Panc1 (cell line): ENCODE measurements at regions not wholly inside any gene's neighbourhood (a gene's known extent, or its start where the extent isn't known, plus 50 kb on each side); places are given as distances from the start of the nearest gene placed in this dataset.

Source experiments
- ATAC-seq: fragments of 200-7000 bp; cut with Tn5 transposase; 2 replicates; pipeline ENCODE4 v1.9.1; 2020; ENCODE audit warnings: mild to moderate bottlenecking, moderate library complexity
- BruUV-seq: library from RNA; stranded (reverse); fragments of 400-500 nt; replicated peaks from 2 replicates; lab custom pipeline; 2021; lab: Mats Ljungman, UMichigan
- CTCF ChIA-PET: fragments of 300-600 bp; sonication (Branson Sonifier 250); formaldehyde crosslinking; loops from one replicate; lab custom pipeline; 2022; ENCODE audit warnings: antibody characterized with exemption; lab: Charles Lee
- POLR2A ChIA-PET: fragments of 300-600 bp; sonication (Branson Sonifier 250); formaldehyde crosslinking; loops from one replicate; lab custom pipeline; 2022; ENCODE audit warnings: antibody characterized with exemption; lab: Charles Lee
- DNase-seq: peaks from one replicate; pipeline ENCODE4 v3.0.0-alpha.2; 2010; ENCODE audit warnings: low read depth, low spot score
- H3K27ac ChIP-seq: 2 replicates; pipeline ENCODE4 v1.5.1; 2011; ENCODE audit warnings: mild to moderate bottlenecking, low read length, inconsistent platforms
- H3K27me3 ChIP-seq: fragments of 200-500 bp; sonication (Bioruptor generic); 2 replicates; pipeline ENCODE4 v1.6.0; 2014; ENCODE audit warnings: low read length, inconsistent platforms; ENCODE audit not compliant: control insufficient read depth, insufficient read depth
- H3K36me3 ChIP-seq: fragments of 200-500 bp; sonication (Bioruptor generic); 2 replicates; pipeline ENCODE4 v1.5.1; 2014; ENCODE audit warnings: inconsistent platforms, mild to moderate bottlenecking, low read length, moderate library complexity; ENCODE audit not compliant: control insufficient read depth, insufficient read depth
- H3K4me1 ChIP-seq: 2 replicates; pipeline ENCODE4 v1.5.1; 2011; ENCODE audit warnings: inconsistent platforms, mild to moderate bottlenecking, low read length, moderate library complexity; ENCODE audit not compliant: control insufficient read depth, insufficient read depth
- H3K4me3 ChIP-seq, 2 experiments: 2 replicates each; pipeline ENCODE4 v1.5.1; 2011 to 2012; ENCODE audit warnings: low read depth in 2 of 2, low read length in 2 of 2, mild to moderate bottlenecking in 2 of 2, inconsistent platforms in 1 of 2, moderate library complexity in 1 of 2
- H3K9me3 ChIP-seq: fragments of 200-500 bp; sonication (Bioruptor generic); 2 replicates; pipeline ENCODE4 v1.5.1; 2014; ENCODE audit warnings: low read depth, mild to moderate bottlenecking, inconsistent platforms, low read length, moderate library complexity; ENCODE audit not compliant: control insufficient read depth, insufficient read depth
- CTCF ChIP-seq: fragments of 450-650 bp; IDR thresholded peaks from 2 replicates; pipeline ENCODE4 v1.5.1; 2017; ENCODE audit warnings: mild to moderate bottlenecking
- POLR2AphosphoS5 ChIP-seq: IDR thresholded peaks from 2 replicates; pipeline ENCODE4 v1.6.1; 2012; ENCODE audit warnings: mild to moderate bottlenecking, low read depth, low read length, moderate library complexity
- REST ChIP-seq, 2 experiments: IDR thresholded peaks; 2 replicates each; pipeline ENCODE4 v1.6.1; 2011 to 2012; ENCODE audit warnings: low read depth in 2 of 2, control low read depth in 1 of 2, low read length in 1 of 2, mild to moderate bottlenecking in 1 of 2, moderate library complexity in 1 of 2; ENCODE audit not compliant: insufficient read depth in 1 of 2
- SIN3A ChIP-seq: IDR thresholded peaks from 2 replicates; pipeline ENCODE4 v1.6.1; 2012; ENCODE audit warnings: low read depth, mild to moderate bottlenecking, low read length, moderate library complexity, borderline replicate concordance; ENCODE audit not compliant: insufficient read depth
- TCF7L2 ChIP-seq: IDR thresholded peaks from 2 replicates; pipeline ENCODE4 v1.6.1; 2011; ENCODE audit warnings: mild to moderate bottlenecking, low read depth, low read length, inconsistent platforms
- in situ Hi-C: cut with HindIII; loops from 2 replicates; pipeline ENCODE4 v1.10.0; 2016; ENCODE audit warnings: low sequenced_read_pairs, low pct_unique_long_range_greater_than_20kb
- intact Hi-C: fragments of 100-400 bp; cut with micrococcal nuclease; formaldehyde crosslinking; loops from one replicate; pipeline ENCODE4 v1.10.0; 2022; ENCODE audit not compliant: unreplicated experiment

- H3K27ac ChIP-seq, result no peak overlapping the region
- in situ Hi-C loops (no loop called here), intact Hi-C loops (no loop called here)
- H3K4me1 ChIP-seq, result no peaks in the 10 kb centered on the region
- no peaks in the 10 kb centered on the region for H3K9me3 ChIP-seq
- no peak overlapping the region for H3K4me3 ChIP-seq
- H3K36me3 ChIP-seq, result no peaks in the 10 kb centered on the region
- no peaks in the 10 kb centered on the region for H3K27me3 ChIP-seq
- ChIA-PET CTCF (no interaction called here), POLR2A (no interaction called here)
- TF ChIP-seq CTCF (no peak), SIN3A (no peak), POLR2AphosphoS5 (no peak), TCF7L2 (no peak), REST (IDR thresholded peaks at IDR 0.05; ENCODE audit: insufficient read depth in 1 of 2, low read depth in 2 of 2, low read length in 1 of 2) (no peak)
- ATAC-seq, result no peak
- DNase-seq, result no peak
- BruUV-seq, result no TSS peak
Measured at GRCh38 chr11:30120045-30120589, 103.3 kb upstream of the KCNA4 start.

GRCh38 chr11:30125456-30125855 is 105.4 kb upstream of the FSHB start:
- BruUV-seq, result no TSS peak
- in situ Hi-C loops, result no loop called here
- Histone ChIP-seq H3K9me3 (no peaks in the 10 kb centered on the region), H3K4me3 (no peak overlapping the region), H3K36me3 (no peaks in the 10 kb centered on the region), H3K4me1 (no peaks in the 10 kb centered on the region), H3K27me3 (no peaks in the 10 kb centered on the region), H3K27ac (no peak overlapping the region)
- intact Hi-C loops, result no loop called here
- DNase-seq, result no peak
- ChIA-PET POLR2A (no interaction called here), CTCF (no interaction called here)
- no peak for ATAC-seq
- TF ChIP-seq CTCF (no peak), TCF7L2 (no peak), POLR2AphosphoS5 (no peak), SIN3A (no peak), REST (IDR thresholded peaks at IDR 0.05; ENCODE audit: insufficient read depth in 1 of 2, low read depth in 2 of 2, low read length in 1 of 2) (no peak)
